SK-N-SH treated with all-trans-retinoic acid at 6 μM for 48 hours (cell line): ENCODE measurements at regions not wholly inside any gene's neighbourhood (a gene's known extent, or its start where the extent isn't known, plus 50 kb on each side); places are given as distances from the start of the nearest gene placed in this dataset.
"Not testable (repeated sequence)": the region's sequence is repeated elsewhere in the genome, so short reads cannot be mapped to it uniquely, and the experiment has no call there.

Experiments
- ATAC-seq: fragments of 200-7000 bp; cut with Tn5 transposase; 3 replicates; pipeline ENCODE4 v1.9.1; 2020; ENCODE audit warnings: mild to moderate bottlenecking, moderate library complexity
- CREB5 ChIP-seq: fragments of 250-450 bp; sonication (Bioruptor Pico); IDR thresholded peaks from 2 replicates; pipeline ENCODE4 v1.5.1; 2020; ENCODE audit warnings: low read depth, mild to moderate bottlenecking, moderate library complexity
- CSDC2 ChIP-seq: fragments of 250-450 bp; sonication (Bioruptor Pico); IDR thresholded peaks from 2 replicates; pipeline ENCODE4 v1.5.0; 2020; ENCODE audit warnings: mild to moderate bottlenecking, moderate library complexity
- CSRNP3 ChIP-seq: fragments of 250-450 bp; sonication (Bioruptor Pico); IDR thresholded peaks from 2 replicates; pipeline ENCODE4 v1.5.1; 2021; ENCODE audit warnings: mild to moderate bottlenecking, moderate library complexity
- ESRRG ChIP-seq: fragments of 250-450 bp; sonication (Bioruptor Pico); IDR thresholded peaks from 2 replicates; pipeline ENCODE4 v1.6.1; 2021; ENCODE audit warnings: mild to moderate bottlenecking
- GLIS3 ChIP-seq: fragments of 250-450 bp; sonication (Bioruptor Pico); IDR thresholded peaks from 2 replicates; pipeline ENCODE4 v1.5.0; 2020; ENCODE audit warnings: mild to moderate bottlenecking, moderate library complexity
- ISL1 ChIP-seq: fragments of 250-450 bp; sonication (Bioruptor Pico); IDR thresholded peaks from 2 replicates; pipeline ENCODE4 v2.1.2; 2022; ENCODE audit warnings: mild to moderate bottlenecking, moderate library complexity
- OSR1 ChIP-seq: fragments of 250-450 bp; sonication (Bioruptor Pico); IDR thresholded peaks from 2 replicates; pipeline ENCODE4 v1.8.0; 2022; ENCODE audit warnings: moderate library complexity, mild to moderate bottlenecking, inconsistent platforms
- PATZ1 ChIP-seq: fragments of 250-450 bp; sonication (Bioruptor Pico); IDR thresholded peaks from 2 replicates; pipeline ENCODE4 v1.8.0; 2020; ENCODE audit warnings: mild to moderate bottlenecking, moderate library complexity, borderline replicate concordance
- POU6F1 ChIP-seq: fragments of 250-450 bp; sonication (Bioruptor Pico); IDR thresholded peaks from 2 replicates; pipeline ENCODE4 v1.8.0; 2021; ENCODE audit warnings: low read depth, mild to moderate bottlenecking, moderate library complexity, borderline replicate concordance
- RARB ChIP-seq: fragments of 250-450 bp; sonication (Bioruptor Pico); IDR thresholded peaks from 2 replicates; pipeline ENCODE4 v1.8.0; 2021; ENCODE audit warnings: mild to moderate bottlenecking, moderate library complexity
- SNAI2 ChIP-seq: fragments of 250-450 bp; sonication (Bioruptor Pico); IDR thresholded peaks from 2 replicates; pipeline ENCODE4 v1.5.0; 2020; ENCODE audit warnings: mild to moderate bottlenecking, moderate library complexity
- TCF4 ChIP-seq: fragments of 250-450 bp; sonication (Bioruptor Pico); IDR thresholded peaks from 2 replicates; pipeline ENCODE4 v1.8.0; 2021; ENCODE audit warnings: mild to moderate bottlenecking, moderate library complexity, borderline replicate concordance
- TOX ChIP-seq: fragments of 250-450 bp; sonication (Bioruptor Pico); IDR thresholded peaks from 2 replicates; pipeline ENCODE4 v1.8.0; 2021; ENCODE audit warnings: mild to moderate bottlenecking, moderate library complexity, borderline replicate concordance
- TSHZ2 ChIP-seq: fragments of 250-450 bp; sonication (Bioruptor Pico); IDR thresholded peaks from 2 replicates; pipeline ENCODE4 v1.5.0; 2020; ENCODE audit warnings: mild to moderate bottlenecking, moderate library complexity
- ZC3H10 ChIP-seq: fragments of 250-450 bp; sonication (Bioruptor Pico); IDR thresholded peaks from 2 replicates; pipeline ENCODE4 v1.5.1; 2021; ENCODE audit warnings: mild to moderate bottlenecking, moderate library complexity
- ZFP3 ChIP-seq: fragments of 250-450 bp; sonication (Bioruptor Pico); IDR thresholded peaks from 2 replicates; pipeline ENCODE4 v1.5.0; 2020; ENCODE audit warnings: mild to moderate bottlenecking, moderate library complexity
- ZNF565 ChIP-seq: fragments of 450-650 bp; formaldehyde crosslinking; conservative IDR thresholded peaks from 2 replicates; pipeline ENCODE4 v1.5.0; 2020; ENCODE audit warnings: low read depth, mild to moderate bottlenecking, moderate library complexity
- ZNF70 ChIP-seq: fragments of 450-650 bp; formaldehyde crosslinking; IDR thresholded peaks from 2 replicates; pipeline ENCODE4 v1.5.0; 2020; ENCODE audit warnings: mild to moderate bottlenecking, moderate library complexity

- TF ChIP-seq GLIS3 (CRISPR knock-in tag) = no peak
- TF ChIP-seq CSRNP3 = peak; percentile 69; the same call in 1 of the 2 replicates
- TF ChIP-seq ZNF565 (CRISPR knock-in tag) = no peak
- peak; percentile 85 for TF ChIP-seq ZC3H10 (CRISPR knock-in tag)
- TF ChIP-seq CREB5 = peak; percentile 78
- no peak for TF ChIP-seq POU6F1 (CRISPR knock-in tag)
- peak; percentile 91 for TF ChIP-seq ISL1 (CRISPR knock-in tag)
- peak; percentile 35; the same call in 1 of the 2 replicates for TF ChIP-seq SNAI2
- TF ChIP-seq, all 23 proteins: peak for 5
- ATAC-seq = peak; percentile 81
These were observed 86.8 kb upstream of the WSB1 start for GRCh38 chr17:27207073-27207513.

- not testable (repeated sequence) for ATAC-seq
These were observed 85.5 kb upstream of the WSB1 start for GRCh38 chr17:27208370-27208769.

- ATAC-seq = peak; percentile 19; the same call in 1 of the 3 replicates
- TF ChIP-seq RARB (CRISPR knock-in tag) = no peak
- no peak for TF ChIP-seq ZFP3
- no peak for TF ChIP-seq ZC3H10 (CRISPR knock-in tag)
- no peak for TF ChIP-seq ZNF565 (CRISPR knock-in tag)
- no peak for TF ChIP-seq TOX (CRISPR knock-in tag)
- no peak for TF ChIP-seq CREB5
- no peak for TF ChIP-seq ESRRG (CRISPR knock-in tag)
- no peak for TF ChIP-seq OSR1 (CRISPR knock-in tag)
- TF ChIP-seq SNAI2 = no peak
- no peak for TF ChIP-seq CSRNP3
- TF ChIP-seq TCF4 (CRISPR knock-in tag) = peak; percentile 68; the same call in 1 of the 2 replicates
- TF ChIP-seq POU6F1 (CRISPR knock-in tag) = no peak
- no peak for TF ChIP-seq PATZ1 (CRISPR knock-in tag)
- no peak for TF ChIP-seq CSDC2 (CRISPR knock-in tag)
- TF ChIP-seq ZNF70 (CRISPR knock-in tag) = no peak
- no peak for TF ChIP-seq TSHZ2
- TF ChIP-seq GLIS3 (CRISPR knock-in tag) = no peak
- TF ChIP-seq ISL1 (CRISPR knock-in tag) = peak; percentile 10; the same call in 1 of the 2 replicates
These were observed 84.6 kb upstream of the WSB1 start for GRCh38 chr17:27209316-27209715.

GRCh38 chr17:27210809-27211208 lies 83.1 kb upstream of the WSB1 start:
- ATAC-seq = not testable (repeated sequence)
